ENCODE measurements at regions not wholly inside any gene's neighbourhood (a gene's known extent, or its start where the extent isn't known, plus 50 kb on each side); places are given as distances from the start of the nearest gene placed in this dataset.

DNA sequence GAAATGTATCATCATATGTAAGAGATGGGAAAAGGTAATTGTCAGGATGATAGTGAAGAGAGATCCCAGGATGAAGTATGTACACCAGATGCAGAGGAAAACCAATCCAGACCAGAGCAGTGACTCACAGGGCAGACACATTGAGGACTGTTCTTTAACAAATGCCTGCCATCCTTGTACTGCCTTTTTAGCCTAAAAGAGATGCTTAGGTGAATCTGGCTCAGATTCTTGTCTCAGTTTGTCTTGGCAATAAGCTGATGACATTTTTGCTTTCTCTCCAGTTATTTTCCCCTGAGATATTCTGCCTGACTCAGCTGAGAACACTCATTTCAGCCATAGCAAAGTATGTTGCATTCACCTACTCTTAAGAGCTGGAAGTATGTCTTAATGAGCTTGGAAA is 405.3 kb upstream of the USP15 start:
- no peak for DNase-seq (ENCODE audit: low read depth in 1 of 2, low spot score in 1 of 2)

DNA sequence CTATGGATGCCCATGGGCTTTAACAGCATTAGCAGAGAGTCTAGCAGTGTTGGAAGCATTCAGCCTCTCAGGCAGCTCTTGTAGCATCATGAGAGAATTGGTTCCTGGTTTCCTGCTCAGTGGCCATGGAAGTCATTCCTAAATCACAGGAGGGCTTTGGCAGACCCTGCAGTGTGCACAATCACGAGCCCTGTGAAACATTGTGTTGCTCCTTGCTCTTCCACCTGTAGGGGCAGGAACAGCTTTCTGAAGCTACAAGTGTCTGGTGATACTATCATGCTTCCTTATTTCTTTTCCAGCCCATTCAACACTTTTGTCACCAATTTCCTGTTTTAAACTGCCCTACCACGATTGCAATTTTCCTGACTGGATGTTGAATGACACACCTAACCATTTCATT is 402.2 kb upstream of the USP15 start:
- DNase-seq (ENCODE audit: low read depth in 1 of 2, low spot score in 1 of 2) = no peak

DNA sequence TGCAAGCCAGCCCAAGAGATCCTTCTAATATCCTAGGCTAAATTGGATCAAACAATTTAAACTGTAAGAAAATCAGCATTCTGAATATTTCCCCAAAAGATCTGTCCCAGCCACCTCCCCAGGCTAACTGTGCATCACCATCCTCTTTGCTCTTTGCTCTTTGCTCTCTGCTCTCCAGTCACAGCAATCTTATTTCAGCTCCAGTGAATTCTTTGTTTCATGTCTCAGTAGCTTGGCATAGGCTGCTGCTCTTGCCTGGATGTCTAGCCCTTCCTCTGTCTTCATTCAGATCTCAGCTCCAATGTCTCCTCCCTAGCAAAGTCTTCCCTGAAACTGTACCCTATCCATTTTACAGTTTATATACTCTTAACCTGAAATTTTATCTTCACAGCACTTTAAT is 399.8 kb upstream of the USP15 start:
- no peak for DNase-seq (ENCODE audit: low read depth in 1 of 2, low spot score in 1 of 2)

DNA sequence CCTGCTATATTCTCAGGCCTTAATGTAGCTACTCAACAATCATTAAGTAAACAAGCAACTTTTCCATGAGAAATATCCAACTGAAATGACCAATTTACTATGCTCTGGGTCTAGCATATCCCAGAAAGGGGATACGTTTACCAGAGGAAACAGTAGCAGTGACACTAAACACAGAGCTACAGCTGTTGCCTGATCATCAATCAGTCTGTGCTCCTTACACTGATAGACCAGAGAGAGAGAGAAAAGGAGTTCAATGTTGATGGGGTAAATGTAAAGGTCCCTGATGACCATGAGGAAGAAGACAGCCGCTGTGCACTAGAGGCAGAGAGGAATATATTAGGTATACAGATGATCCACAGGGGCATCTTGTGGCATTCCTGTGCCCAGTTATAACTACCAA is 397.2 kb upstream of the USP15 start:
- no peak for DNase-seq (ENCODE audit: low read depth in 1 of 2, low spot score in 1 of 2)

DNA sequence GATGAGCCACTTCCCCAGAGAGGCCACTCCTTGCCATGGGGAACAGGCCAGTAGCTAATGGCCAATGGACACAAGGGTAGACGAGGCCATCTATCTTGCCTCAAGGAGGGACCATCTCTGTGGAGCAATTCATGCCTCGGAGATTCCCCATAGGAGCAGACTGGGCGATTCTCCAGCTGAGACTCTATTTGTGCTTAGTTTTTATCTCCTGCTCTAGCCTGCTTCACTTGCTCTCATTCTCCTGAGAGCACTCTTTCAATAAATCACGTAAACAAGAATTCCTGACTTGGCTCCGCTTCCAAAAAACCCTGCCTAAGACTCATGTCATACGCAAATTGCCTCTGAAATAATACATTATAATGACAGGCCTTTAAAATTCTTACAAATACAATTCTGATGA is 396.4 kb upstream of the USP15 start:
- DNase-seq (ENCODE audit: low read depth in 1 of 2, low spot score in 1 of 2) = no peak

DNA sequence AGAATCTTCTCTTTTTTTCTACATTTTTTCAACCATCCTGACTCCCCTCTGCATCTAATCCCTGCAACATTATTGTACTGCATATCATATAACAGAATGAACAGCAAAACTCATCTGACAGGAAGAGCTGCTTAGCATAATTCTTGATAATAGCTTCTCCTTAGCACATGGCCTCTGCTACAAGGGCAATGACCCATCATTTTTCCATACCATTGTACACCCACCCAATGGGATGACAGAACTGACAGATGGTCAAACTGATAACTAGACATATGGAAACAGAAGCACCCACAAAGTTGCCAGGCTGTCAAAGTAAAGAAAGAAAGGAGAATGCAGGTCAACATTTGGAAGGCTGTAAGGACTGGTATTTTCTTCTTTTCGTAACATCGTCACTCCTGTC is 390.4 kb upstream of the USP15 start:
- DNase-seq (ENCODE audit: low read depth in 1 of 2, low spot score in 1 of 2) = no peak

DNA sequence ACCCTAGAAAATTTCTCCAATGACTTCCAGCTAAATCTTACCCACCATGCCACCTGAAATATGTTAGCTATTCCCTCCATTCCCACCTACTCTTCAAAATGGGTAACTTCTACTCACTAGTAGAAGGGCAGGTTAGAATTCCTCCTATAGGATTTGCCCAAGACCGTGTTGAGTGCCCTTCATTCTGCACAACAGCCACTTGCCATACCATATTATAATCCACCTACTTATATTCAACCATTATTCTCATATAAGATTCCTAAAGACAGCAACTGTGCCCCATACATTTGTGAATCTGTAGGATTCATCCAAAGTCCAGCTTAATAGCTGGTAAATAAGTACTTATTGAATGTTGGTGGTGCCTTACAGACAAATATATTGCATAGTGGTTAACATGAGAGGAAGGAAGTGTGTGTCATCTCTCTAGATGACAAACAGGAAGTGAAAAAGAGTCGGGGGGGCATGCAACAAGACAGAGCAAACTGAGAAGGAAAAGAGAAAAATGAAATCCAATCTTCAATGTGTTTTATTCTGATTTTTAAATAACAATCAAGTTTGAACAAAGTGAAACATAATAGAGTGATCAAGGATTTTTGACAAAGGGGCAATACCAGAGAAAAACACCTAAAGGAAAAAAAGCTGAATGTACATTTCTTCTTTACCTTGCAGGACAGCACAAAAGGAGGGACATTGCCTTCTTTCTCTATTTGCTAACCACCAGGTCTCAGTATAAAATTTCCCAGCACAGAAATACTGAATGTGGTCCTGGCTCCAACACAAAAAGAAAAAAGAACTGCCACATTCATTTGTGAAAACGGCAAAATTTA is 389.3 kb upstream of the USP15 start:
- DNase-seq (ENCODE audit: low read depth in 1 of 2, low spot score in 1 of 2) = peak in 1 of 2 donors; percentile 5

DNA sequence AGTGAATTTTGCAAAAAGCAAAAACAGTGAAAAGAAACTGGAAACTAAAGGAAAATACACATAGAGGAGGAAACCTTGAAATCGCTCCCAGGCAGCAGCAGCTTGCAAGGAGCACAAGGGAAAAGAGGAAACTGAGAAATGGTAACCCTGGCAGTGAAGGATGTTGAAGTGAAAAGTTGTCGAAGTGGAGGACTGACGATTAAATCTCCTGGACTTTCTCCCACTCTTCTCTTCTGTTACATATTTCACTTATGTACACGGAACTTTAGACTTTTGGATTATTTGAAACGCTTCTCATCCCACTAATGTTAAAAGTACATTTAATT is 388.8 kb upstream of the USP15 start:
- DNase-seq (ENCODE audit: low read depth in 1 of 2, low spot score in 1 of 2) = no peak

DNA sequence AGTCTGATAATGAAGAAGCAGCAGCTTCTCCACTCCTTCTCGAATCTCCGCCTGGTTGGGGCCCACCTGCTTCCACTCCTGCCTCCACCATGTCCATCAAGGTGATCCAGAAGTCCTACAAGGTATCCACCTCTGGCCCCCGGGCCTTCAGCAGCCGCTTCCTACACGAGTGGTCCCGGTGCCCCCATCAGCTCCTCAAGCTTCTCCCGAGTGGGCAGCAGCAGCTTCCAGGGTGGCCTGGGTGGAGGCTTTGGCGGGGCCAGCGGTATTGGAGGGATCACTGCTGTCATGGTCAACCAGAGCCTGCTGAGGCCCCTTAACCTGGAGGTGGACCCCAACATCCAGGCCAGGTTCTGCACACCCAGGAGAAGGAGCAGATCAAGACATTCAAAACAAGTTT is 381.0 kb upstream of the USP15 start:
- no peak for DNase-seq (ENCODE audit: low read depth in 1 of 2, low spot score in 1 of 2)

DNA sequence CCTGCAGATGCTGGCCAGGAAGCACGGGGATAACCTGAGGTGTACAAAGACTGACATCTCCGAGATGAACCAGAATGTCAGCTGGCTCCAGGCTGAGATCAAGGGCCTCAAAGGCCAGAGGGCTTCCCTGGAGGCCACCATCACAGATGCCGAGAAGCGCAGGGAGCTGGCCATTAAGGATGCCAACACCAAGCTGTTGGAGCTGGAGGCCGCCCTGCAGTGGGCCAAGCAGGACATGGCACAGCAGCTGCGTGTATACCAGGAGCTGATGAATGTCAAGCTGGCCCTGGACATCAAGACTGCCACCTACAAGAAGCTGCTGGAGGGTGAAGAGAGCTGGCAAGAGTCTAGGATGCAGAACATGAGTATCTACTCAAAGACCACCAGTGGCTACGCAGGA is 380.0 kb upstream of the USP15 start:
- no peak for DNase-seq (ENCODE audit: low read depth in 1 of 2, low spot score in 1 of 2)

DNA sequence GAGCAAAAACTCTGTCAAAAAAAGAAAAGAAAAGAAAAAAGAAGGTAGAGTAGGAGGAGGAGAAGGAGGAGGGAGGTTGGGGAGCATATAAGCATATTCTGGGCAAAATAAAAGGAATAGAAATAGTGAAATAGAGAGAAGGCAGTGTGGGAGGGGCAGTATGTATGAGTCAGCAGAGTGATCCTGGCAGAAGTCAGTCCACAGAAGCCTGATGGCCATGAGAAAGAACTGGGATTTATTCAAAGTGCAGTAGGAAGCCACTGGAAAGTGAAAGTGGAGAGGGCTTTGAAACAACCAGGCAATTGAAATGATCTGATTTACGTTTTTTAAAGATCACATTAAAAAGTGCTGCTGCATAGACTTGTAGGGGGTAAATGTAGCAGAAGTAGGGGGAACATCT is 368.6 kb upstream of the USP15 start:
- DNase-seq (ENCODE audit: low read depth in 1 of 2, low spot score in 1 of 2) = no peak

DNA sequence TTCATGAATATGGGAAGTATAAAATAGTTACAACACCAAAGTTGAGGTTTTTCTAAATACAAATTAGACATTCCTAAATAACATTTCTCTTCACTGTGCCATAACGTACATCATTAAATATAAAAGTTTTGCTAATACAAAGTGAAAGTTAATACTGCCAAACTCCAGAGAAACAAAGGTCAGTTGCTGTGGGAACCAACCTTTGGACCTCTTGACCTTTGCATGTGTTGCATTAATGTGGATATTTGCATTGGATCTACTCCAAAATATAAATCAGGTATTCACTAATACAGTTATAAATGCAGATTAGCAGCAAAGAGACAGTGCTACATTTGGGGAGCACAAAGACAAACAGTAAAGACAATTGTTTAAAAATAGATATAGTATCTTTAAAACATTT is 366.0 kb upstream of the USP15 start:
- DNase-seq (ENCODE audit: low read depth in 1 of 2, low spot score in 1 of 2) = no peak

DNA sequence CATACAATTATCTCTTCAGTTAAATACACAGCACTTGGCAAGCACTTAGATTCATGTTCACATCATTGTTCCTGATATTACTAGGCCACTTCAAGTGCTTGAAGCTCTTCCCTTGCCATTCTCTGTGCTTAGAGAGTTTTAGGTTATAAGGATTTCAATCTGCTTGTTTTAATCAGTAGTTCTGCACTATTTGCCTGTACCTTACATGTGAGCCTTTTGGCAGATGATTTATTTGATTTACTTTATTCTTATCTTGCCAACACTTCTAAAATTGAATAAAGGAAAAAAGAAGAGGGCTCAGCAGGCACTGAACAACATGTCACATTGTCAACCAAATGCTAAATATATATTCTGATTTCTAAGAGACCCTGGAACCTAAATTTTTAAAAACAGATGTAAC is 363.8 kb upstream of the USP15 start:
- no peak for DNase-seq (ENCODE audit: low read depth in 1 of 2, low spot score in 1 of 2)

DNA sequence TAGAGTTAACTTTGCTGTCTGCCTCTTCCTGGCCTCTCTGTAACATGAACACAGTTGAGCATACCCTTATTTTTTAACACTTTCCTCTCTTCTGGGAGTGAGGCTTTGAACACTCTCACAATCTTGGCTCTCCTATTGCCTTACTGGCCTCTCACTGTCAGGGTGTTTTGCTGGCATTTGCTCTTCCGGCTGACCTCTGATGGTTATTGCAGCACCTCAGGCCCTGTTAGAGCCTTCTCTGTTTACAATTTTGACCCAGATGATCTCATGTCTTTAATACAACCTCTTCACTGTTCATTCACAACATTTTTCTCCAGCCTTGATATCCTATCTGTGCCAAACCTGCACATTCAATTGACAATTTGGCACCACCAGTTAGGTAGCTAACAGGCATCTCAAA is 357.8 kb upstream of the USP15 start:
- no peak for DNase-seq (ENCODE audit: low read depth in 1 of 2, low spot score in 1 of 2)

DNA sequence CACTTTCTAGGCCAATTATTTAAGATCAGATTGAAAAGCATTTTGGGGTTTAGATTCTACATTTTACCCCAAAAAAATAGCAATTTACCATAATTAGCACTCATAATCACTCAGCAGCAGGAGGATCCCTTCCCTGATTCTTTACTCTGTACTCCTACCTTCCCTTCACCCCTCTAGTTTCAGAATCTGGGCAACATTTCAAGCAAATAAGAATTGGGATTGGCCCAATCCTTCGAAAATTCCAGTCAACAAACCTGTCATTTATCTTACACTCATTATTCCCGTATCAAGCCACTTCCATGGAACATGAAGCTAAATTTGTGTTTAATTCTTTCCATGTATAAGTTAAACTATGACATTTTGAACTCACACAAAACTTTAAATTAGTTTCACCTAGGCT is 349.1 kb upstream of the USP15 start:
- no peak for DNase-seq (ENCODE audit: low read depth in 1 of 2, low spot score in 1 of 2)

DNA sequence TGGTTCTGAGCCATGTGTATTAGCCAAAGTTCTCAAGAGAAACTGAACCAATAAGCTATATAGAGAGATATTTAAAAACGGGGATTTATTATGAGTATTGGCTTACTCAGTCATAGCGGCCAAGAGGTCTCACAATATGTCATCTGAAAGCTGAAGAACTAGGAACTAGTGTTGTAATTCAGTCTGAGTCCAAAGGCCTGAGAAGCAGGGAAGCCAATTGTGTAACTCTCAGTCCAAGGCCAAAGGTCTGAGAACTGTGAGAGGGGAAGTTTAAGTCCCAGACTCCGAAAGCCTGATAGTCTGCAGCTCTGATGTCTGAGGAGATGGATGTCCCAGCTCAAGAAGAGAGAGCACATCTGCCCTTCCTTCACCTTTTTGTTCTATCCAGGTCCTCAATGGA is 344.8 kb upstream of the USP15 start:
- no peak for DNase-seq (ENCODE audit: low read depth in 1 of 2, low spot score in 1 of 2)

DNA sequence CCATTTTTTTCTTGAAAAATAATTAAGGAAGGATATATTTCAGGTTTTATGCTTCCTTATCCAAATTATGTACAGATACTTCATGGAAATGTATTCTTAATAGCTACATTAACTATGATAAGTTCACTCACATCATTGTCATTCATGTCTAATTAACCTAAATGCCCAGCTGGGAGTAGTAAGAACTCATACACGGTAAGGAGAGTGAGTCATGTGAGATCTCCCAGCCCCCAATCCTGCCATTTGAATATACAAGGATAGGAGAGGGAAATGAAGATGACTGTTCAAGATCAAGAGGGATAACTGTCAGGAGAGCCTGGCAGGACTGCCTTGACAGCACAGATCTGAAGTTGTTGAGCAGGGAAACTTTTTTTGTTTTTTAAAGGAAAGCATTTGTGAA is 343.4 kb upstream of the USP15 start:
- DNase-seq (ENCODE audit: low read depth in 1 of 2, low spot score in 1 of 2) = no peak

DNA sequence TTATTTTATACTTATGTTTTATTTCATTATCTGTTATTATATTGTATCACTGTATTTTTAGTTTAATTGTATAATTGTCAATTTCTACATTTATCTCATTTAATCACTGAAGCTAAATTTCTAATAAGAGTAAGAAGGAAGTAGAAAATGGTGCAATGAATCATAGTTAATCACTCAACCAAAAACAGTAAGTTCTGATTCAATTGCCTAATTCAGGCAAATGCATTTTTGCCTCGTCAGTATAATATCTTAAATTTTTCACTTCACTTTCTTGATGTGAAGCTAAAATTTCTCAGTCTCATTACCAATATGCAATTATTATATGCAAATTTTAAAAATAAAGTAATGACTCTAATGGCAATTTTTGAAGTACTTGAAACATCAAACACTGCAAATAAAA is 340.5 kb upstream of the USP15 start:
- DNase-seq (ENCODE audit: low read depth in 1 of 2, low spot score in 1 of 2) = no peak

DNA sequence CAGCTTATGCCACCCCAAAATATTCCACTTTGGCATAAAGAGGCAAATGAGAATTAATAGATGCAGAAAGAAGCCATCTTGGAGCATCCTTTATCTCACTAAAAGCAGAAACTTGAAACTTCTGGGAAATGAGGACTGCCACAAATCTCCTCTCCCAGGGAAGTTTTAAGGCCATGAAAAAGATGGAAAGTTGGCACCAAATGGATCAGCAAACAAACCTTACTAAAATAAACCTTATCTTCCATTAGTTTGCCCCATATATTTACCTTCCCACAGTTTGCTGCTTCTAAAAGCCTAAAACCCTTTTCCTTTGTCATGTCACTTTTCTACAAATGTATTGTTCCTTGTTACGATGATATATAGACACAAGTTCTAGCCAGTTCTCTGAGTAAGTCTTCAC is 340.0 kb upstream of the USP15 start:
- DNase-seq (ENCODE audit: low read depth in 1 of 2, low spot score in 1 of 2) = no peak

DNA sequence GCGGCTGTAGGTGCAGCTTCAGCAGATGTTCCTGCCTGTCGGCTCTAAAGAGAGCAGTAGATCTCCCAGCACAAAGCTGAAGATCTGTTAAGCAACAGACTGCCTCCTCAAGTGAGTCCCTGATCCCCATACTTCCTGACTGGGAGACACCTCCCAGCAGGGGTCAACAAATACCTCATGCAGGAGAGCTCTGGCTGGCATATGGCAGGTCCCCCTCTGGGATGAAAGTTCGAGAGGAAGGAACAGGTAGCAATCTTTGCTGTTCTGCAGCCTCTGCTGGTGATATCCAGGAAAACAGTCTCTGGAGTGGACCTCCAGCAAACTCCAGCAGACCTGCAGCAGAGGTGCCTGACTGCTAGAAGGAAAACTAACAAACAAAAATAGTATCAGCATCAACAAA is 337.1 kb upstream of the USP15 start:
- DNase-seq (ENCODE audit: low read depth in 1 of 2, low spot score in 1 of 2) = no peak

DNA sequence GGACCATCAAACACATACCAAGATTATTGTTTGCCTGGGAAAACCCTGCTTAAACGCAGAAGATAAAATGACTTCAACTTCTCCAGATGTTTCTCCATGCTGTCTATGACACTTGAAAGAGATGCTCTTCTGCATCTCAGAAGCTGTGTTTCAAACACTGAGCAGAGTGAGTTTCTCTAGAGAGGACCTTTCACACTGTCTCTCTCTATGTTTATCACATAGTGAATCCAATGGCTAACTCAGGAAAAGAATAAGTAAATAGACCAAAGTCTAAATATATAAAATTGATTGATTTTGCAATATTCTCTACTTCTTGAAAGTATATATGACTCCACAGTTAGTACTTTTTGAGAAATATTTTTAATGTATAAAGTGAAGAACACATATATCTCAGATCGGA is 325.6 kb upstream of the USP15 start:
- DNase-seq (ENCODE audit: low read depth in 1 of 2, low spot score in 1 of 2) = no peak

DNA sequence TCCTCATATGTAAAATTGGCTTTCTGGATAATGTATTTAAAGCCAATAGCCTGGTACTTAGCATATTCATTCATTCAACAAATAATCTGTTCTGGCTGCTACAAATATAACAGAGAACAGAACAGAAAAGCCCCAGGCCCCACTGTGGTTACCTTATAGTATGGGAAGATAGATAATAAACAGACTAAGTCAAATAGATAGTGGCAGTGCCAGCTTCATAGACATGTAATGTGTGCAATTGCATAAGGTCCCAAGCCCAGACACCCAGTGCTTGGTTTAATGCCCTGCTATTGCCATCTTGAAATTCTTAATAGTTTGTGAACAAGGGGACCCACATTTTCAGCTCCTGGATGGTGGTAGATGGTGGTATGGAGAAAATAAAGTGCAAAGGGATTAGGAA is 320.2 kb upstream of the USP15 start:
- no peak for DNase-seq (ENCODE audit: low read depth in 1 of 2, low spot score in 1 of 2)

DNA sequence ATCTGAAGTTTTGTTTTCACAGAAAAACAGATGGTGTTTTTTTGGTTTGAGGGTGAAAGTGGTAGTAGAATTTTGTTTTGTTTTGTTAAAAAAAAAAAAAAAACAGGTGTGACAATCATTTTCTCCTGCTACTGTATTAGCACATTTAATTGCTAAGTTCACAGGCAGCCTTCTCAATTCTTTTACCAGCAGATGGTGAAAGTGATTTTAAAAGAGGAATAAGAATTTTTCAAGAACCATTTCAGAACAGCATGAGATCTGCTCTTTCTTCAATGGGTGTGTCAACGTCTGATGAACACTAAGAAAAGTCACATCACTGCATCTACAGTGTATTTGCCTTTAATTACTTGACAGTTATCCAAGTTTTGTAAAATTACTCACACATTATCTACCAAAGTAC is 303.7 kb upstream of the USP15 start:
- DNase-seq (ENCODE audit: low read depth in 1 of 2, low spot score in 1 of 2) = no peak

DNA sequence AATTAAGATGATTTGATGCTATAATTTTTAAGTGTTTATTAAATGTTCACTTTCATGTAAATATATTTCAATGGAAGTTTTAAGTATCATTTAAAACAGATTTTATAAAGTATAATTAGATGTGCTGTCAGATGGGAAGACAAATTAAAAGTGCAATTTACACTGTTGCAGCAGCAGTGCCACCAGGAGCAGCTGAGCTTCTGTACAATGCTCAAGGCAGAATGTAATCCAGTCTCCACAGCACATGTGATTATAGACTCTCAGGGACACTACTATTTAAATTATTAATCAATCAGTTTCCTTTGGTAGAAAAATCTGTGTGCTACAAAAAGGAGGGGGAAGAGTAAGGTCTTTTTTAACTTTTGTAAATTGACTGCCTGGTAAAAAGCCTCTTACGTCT is 285.7 kb upstream of the USP15 start:
- DNase-seq (ENCODE audit: low read depth in 1 of 2, low spot score in 1 of 2) = no peak

All from activated CD4-positive, alpha-beta T cell treated with anti-CD3 and anti-CD28 coated beads, Interleukin-2, amount 50 U/mL, for 24 hours (primary cell).